ENCODE measurements at regions not wholly inside any gene's neighbourhood (a gene's known extent, or its start where the extent isn't known, plus 50 kb on each side); places are given as distances from the start of the nearest gene placed in this dataset.
"Not testable (repeated sequence)": the region's sequence is repeated elsewhere in the genome, so short reads cannot be mapped to it uniquely, and the experiment has no call there.

DNA sequence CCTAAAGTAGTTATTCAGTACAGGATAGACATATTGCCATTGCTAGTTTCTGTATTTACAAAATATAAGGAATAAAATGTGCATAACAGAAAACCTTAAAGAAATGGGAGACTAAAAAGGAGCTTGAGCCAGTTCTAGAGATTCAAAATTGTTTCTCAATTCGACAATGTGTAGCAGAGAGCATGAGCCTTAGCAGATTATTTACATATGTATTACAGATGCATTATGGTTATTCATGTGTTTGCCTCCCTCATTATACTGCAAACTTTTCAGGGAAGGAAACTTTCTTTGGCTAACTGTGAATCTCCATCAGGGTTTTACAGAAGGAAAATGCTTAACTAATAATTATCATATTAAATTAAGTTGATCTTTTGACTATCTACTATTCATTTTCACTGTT lies 854.4 kb upstream of the SLC39A10 start:
- Histone ChIP-seq H3F3A (ENCODE audit: insufficient read depth, low read depth) (no peaks in the 10 kb centered on the region), H3K4me1 (replicated peaks; ENCODE audit: insufficient read depth) (no peaks in the 10 kb centered on the region), H3K9me2 (ENCODE audit: insufficient read depth) (no peaks in the 10 kb centered on the region), H3K79me2 (ENCODE audit: low read depth) (no peaks in the 10 kb centered on the region), H3K36me3 (ENCODE audit: low read depth) (no peaks in the 10 kb centered on the region), H3K9me3 (ENCODE audit: insufficient read depth, low read depth) (no peaks in the 10 kb centered on the region), H3K27ac (no peak overlapping the region), H4K20me1 (ENCODE audit: insufficient read depth) (no peaks in the 10 kb centered on the region), H3K4me3 (no peak overlapping the region), H3K4me2 (no peak overlapping the region), H3K27me3 (ENCODE audit: insufficient read depth, low read depth) (no peaks in the 10 kb centered on the region), H2AFZ (no peak overlapping the region)
- CTCF ChIA-PET = no interaction called here
- intact Hi-C loops (cut with micrococcal nuclease; ENCODE audit: unreplicated experiment) = no loop called here
- POLR2A ChIA-PET (ENCODE audit: unreplicated experiment) = no interaction called here
- BruUV-seq (replicated peaks) = no TSS peak
- TF ChIP-seq, protein P1, sequence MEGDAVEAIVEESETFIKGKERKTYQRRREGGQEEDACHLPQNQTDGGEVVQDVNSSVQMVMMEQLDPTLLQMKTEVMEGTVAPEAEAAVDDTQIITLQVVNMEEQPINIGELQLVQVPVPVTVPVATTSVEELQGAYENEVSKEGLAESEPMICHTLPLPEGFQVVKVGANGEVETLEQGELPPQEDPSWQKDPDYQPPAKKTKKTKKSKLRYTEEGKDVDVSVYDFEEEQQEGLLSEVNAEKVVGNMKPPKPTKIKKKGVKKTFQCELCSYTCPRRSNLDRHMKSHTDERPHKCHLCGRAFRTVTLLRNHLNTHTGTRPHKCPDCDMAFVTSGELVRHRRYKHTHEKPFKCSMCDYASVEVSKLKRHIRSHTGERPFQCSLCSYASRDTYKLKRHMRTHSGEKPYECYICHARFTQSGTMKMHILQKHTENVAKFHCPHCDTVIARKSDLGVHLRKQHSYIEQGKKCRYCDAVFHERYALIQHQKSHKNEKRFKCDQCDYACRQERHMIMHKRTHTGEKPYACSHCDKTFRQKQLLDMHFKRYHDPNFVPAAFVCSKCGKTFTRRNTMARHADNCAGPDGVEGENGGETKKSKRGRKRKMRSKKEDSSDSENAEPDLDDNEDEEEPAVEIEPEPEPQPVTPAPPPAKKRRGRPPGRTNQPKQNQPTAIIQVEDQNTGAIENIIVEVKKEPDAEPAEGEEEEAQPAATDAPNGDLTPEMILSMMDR (conservative IDR thresholded peaks at IDR 0.05) = no peak
- no peak for TF ChIP-seq EZH2 (IDR thresholded peaks at IDR 0.05; ENCODE audit: low read depth)
- no peak for DNase-seq

DNA sequence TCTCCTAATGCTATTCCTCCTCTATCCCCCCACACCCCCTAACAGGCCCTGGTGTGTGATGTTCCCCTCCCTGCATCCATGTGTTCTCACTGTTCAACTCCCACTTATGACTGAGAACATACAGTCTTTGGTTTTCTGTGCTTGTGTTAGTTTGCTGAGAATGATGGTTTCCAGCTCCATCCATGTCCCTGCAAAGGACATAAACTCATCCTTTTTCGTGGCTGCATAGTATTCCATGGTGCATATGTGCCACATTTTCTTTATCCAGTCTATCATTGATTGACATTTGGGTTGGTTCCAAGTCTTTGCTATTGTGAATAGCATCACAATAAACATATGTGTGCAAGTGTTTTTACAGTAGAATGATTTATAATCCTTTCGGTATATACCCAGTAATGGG lies 870.0 kb upstream of the SLC39A10 start:
- DNase-seq; H3K27me3 ChIP-seq (ENCODE audit: insufficient read depth, low read depth); POLR2A ChIA-PET (ENCODE audit: unreplicated experiment); CTCF ChIA-PET; BruUV-seq (replicated peaks); H3K36me3 ChIP-seq (ENCODE audit: low read depth); H3K4me1 ChIP-seq (replicated peaks; ENCODE audit: insufficient read depth); H3K9me3 ChIP-seq (ENCODE audit: insufficient read depth, low read depth); H3K27ac ChIP-seq; H2AFZ ChIP-seq; H3F3A ChIP-seq (ENCODE audit: insufficient read depth, low read depth); H3K9me2 ChIP-seq (ENCODE audit: insufficient read depth); H3K4me3 ChIP-seq; intact Hi-C loops (cut with micrococcal nuclease; ENCODE audit: unreplicated experiment); H4K20me1 ChIP-seq (ENCODE audit: insufficient read depth); H3K4me2 ChIP-seq; H3K79me2 ChIP-seq (ENCODE audit: low read depth): not testable (repeated sequence)

DNA sequence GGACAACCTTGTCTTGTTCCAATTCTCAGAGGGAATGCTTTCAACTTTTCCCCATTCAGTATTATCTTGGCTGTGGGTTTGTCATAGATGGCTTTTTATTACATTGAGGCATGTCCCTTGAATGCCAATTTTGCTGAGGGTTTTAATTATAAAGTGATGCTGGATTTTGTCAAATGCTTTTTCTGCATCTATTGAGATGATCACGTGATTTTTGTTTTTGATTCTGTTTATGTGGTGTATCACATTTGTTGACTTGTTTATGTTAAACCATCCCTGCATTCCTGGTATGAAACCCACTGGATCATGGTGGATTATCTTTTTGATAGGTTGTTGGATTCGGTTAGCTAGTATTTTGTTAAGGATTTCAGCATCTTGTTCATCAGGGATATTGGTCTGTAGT lies 885.6 kb upstream of the SLC39A10 start:
- H3F3A ChIP-seq (ENCODE audit: insufficient read depth, low read depth); H3K4me2 ChIP-seq; BruUV-seq (replicated peaks); H3K36me3 ChIP-seq (ENCODE audit: low read depth); H3K27ac ChIP-seq; H3K27me3 ChIP-seq (ENCODE audit: insufficient read depth, low read depth); H2AFZ ChIP-seq; H3K79me2 ChIP-seq (ENCODE audit: low read depth); H4K20me1 ChIP-seq (ENCODE audit: insufficient read depth); intact Hi-C loops (cut with micrococcal nuclease; ENCODE audit: unreplicated experiment); H3K9me2 ChIP-seq (ENCODE audit: insufficient read depth); H3K4me1 ChIP-seq (replicated peaks; ENCODE audit: insufficient read depth); CTCF ChIA-PET; DNase-seq; POLR2A ChIA-PET (ENCODE audit: unreplicated experiment); H3K4me3 ChIP-seq; H3K9me3 ChIP-seq (ENCODE audit: insufficient read depth, low read depth): not testable (repeated sequence)

DNA sequence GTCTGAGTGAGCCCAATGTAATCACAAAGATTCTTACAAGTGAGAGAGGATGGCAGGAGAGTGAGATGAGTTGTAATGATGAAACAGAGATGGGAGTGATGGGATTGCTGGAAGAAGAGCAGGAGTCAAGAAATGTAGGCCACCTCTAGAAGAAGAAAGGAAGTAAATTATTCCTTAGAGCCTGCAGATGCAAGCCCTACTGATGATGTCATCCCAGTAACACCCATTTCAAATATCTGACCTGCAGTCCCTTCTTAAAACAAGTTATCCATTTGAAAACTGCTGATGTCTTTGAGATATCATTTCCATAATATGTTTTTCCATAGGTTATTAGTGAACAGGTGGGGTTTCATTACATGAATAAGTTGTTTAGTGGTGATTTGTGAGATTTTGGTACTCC lies 888.0 kb upstream of the SLC39A10 start:
- CTCF ChIA-PET = no interaction called here

More for the DNA sequence above, 888.0 kb upstream of the SLC39A10 start:
- no peaks in the 10 kb centered on the region for H3K36me3 ChIP-seq (ENCODE audit: low read depth)
- H2AFZ ChIP-seq = no peak overlapping the region
- no peaks in the 10 kb centered on the region for H3K4me1 ChIP-seq (replicated peaks; ENCODE audit: insufficient read depth)
- no TSS peak for BruUV-seq (replicated peaks)
- no peaks in the 10 kb centered on the region for H3K9me2 ChIP-seq (ENCODE audit: insufficient read depth)
- intact Hi-C loops (cut with micrococcal nuclease; ENCODE audit: unreplicated experiment) = no loop called here
- H3K4me3 ChIP-seq = no peak overlapping the region
- POLR2A ChIA-PET (ENCODE audit: unreplicated experiment) = no interaction called here
- no peak overlapping the region for H3K27ac ChIP-seq
- H4K20me1 ChIP-seq (ENCODE audit: insufficient read depth) = no peaks in the 10 kb centered on the region
- H3K27me3 ChIP-seq (ENCODE audit: insufficient read depth, low read depth) = no peaks in the 10 kb centered on the region
- no peaks in the 10 kb centered on the region for H3K9me3 ChIP-seq (ENCODE audit: insufficient read depth, low read depth)
- H3K79me2 ChIP-seq (ENCODE audit: low read depth) = no peaks in the 10 kb centered on the region
- no peak overlapping the region for H3K4me2 ChIP-seq
- H3F3A ChIP-seq (ENCODE audit: insufficient read depth, low read depth) = no peaks in the 10 kb centered on the region
- DNase-seq = no peak
- TF ChIP-seq, protein P1 (conservative IDR thresholded peaks at IDR 0.05) = no peak
- TF ChIP-seq EZH2 (IDR thresholded peaks at IDR 0.05; ENCODE audit: low read depth) = no peak

Data from PC-9 (cell line).